Glomerular visceral epithelial cell (primary cell): ENCODE measurements at regions not wholly inside any gene's neighbourhood (a gene's known extent, or its start where the extent isn't known, plus 50 kb on each side); places are given as distances from the start of the nearest gene placed in this dataset.
A peak's percentile ranks its signal among the peaks of the same experiment; 100 is the strongest.

Source experiments
- DNase-seq: peaks from one replicate; pipeline ENCODE4 v3.0.0-alpha.2; 2016; ENCODE audit errors: extremely low spot score

GRCh38 chr2:223389624-223390023 lies 212.5 kb downstream of the SCG2 start:
- no peak for DNase-seq

GRCh38 chr2:223396993-223397392 lies 205.2 kb downstream of the SCG2 start:
- DNase-seq = no peak

- DNase-seq = no peak
Measured at GRCh38 chr2:223399357-223399957, 202.7 kb downstream of the SCG2 start.

- no peak for DNase-seq
Measured at GRCh38 chr2:223404616-223405015, 197.5 kb downstream of the SCG2 start.

- DNase-seq = no peak
Measured at GRCh38 chr2:223414646-223415045, 187.5 kb downstream of the SCG2 start.

GRCh38 chr2:223415071-223415470 lies 187.1 kb downstream of the SCG2 start:
- DNase-seq = no peak

GRCh38 chr2:223416815-223417610 lies 185.1 kb downstream of the SCG2 start:
- no peak for DNase-seq

- peak; percentile 61 for DNase-seq
Measured at GRCh38 chr2:223418131-223418530, 184.0 kb downstream of the SCG2 start.

- DNase-seq = no peak
Measured at GRCh38 chr2:223418604-223419199, 183.5 kb downstream of the SCG2 start.

- DNase-seq = no peak
Measured at GRCh38 chr2:223420048-223420447, 182.1 kb downstream of the SCG2 start.

GRCh38 chr2:223431479-223431878 lies 170.7 kb downstream of the SCG2 start:
- no peak for DNase-seq

GRCh38 chr2:223433461-223433860 lies 168.7 kb downstream of the SCG2 start:
- DNase-seq = no peak

GRCh38 chr2:223437788-223438187 lies 164.4 kb downstream of the SCG2 start:
- no peak for DNase-seq

- no peak for DNase-seq
Measured at GRCh38 chr2:223439184-223439583, 163.0 kb downstream of the SCG2 start.

- no peak for DNase-seq
Measured at GRCh38 chr2:223439786-223440185, 162.4 kb downstream of the SCG2 start.

- no peak for DNase-seq
Measured at GRCh38 chr2:223442847-223443246, 159.3 kb downstream of the SCG2 start.

GRCh38 chr2:223450246-223450645 lies 151.9 kb downstream of the SCG2 start:
- no peak for DNase-seq

GRCh38 chr2:223457301-223457700 lies 144.9 kb downstream of the SCG2 start:
- DNase-seq = no peak

- no peak for DNase-seq
Measured at GRCh38 chr2:223459328-223459939, 142.7 kb downstream of the SCG2 start.

- DNase-seq = no peak
Measured at GRCh38 chr2:223460209-223460608, 142.0 kb downstream of the SCG2 start.

GRCh38 chr2:223460774-223461211 lies 141.4 kb downstream of the SCG2 start:
- DNase-seq = peak; percentile 18

GRCh38 chr2:223464071-223464470 lies 138.1 kb downstream of the SCG2 start:
- DNase-seq = no peak

GRCh38 chr2:223465793-223466192 lies 136.4 kb downstream of the SCG2 start:
- DNase-seq = peak; percentile 96
